WTC11 (cell line): ENCODE measurements at regions not wholly inside any gene's neighbourhood (a gene's known extent, or its start where the extent isn't known, plus 50 kb on each side); places are given as distances from the start of the nearest gene placed in this dataset.

Experiments
- ATAC-seq: fragments of 200-7000 bp; cut with Tn5 transposase; 2 replicates; pipeline ENCODE4 v1.10.0; 2021; ENCODE audit warnings: mild to moderate bottlenecking, moderate library complexity
- CTCF ChIA-PET: fragments of 300-600 bp; sonication (Branson Sonifier 250); formaldehyde crosslinking; loops from one replicate; lab custom pipeline; 2021; ENCODE audit warnings: antibody characterized with exemption; lab: Charles Lee
- POLR2A ChIA-PET: fragments of 350-600 bp; sonication (Branson Sonifier 250); formaldehyde crosslinking; loops from one replicate; lab custom pipeline; 2021; ENCODE audit warnings: antibody characterized with exemption; lab: Charles Lee
- DNase-seq: peaks from one replicate; pipeline ENCODE4 v3.0.0; 2021; ENCODE audit warnings: low spot score
- H3K27ac Mint-ChIP-seq: 2 replicates; pipeline ENCODE4 v1.8.0; 2021; ENCODE audit warnings: mixed read lengths
- H3K27me3 Mint-ChIP-seq: 2 replicates; pipeline ENCODE4 v1.8.0; 2021; ENCODE audit warnings: low read depth, mild to moderate bottlenecking, moderate library complexity, mixed read lengths
- H3K36me3 Mint-ChIP-seq: 2 replicates; pipeline ENCODE4 v1.8.0; 2021; ENCODE audit warnings: mixed read lengths
- H3K4me1 Mint-ChIP-seq: 2 replicates; pipeline ENCODE4 v1.8.0; 2022; ENCODE audit warnings: mixed read lengths
- H3K4me3 Mint-ChIP-seq: 2 replicates; pipeline ENCODE4 v1.8.0; 2021; ENCODE audit warnings: mild to moderate bottlenecking, moderate library complexity, mixed read lengths
- H3K9me3 Mint-ChIP-seq: 2 replicates; pipeline ENCODE4 v1.8.0; 2021; ENCODE audit warnings: mixed read lengths
- CBFB ChIP-seq: sonication (generic); formaldehyde crosslinking; IDR thresholded peaks from 2 replicates; pipeline ENCODE4 v1.8.1; 2022; ENCODE audit warnings: mild to moderate bottlenecking, low read depth, missing genetic modification reagents
- ESRRA ChIP-seq: sonication (generic); formaldehyde crosslinking; IDR thresholded peaks from 2 replicates; pipeline ENCODE4 v1.8.1; 2022; ENCODE audit warnings: mild to moderate bottlenecking, missing genetic modification reagents, borderline replicate concordance
- NR1H2 ChIP-seq: sonication (generic); formaldehyde crosslinking; IDR thresholded peaks from 2 replicates; pipeline ENCODE4 v1.9.0; 2021; ENCODE audit warnings: mild to moderate bottlenecking, moderate library complexity, missing genetic modification reagents
- NR2C2 ChIP-seq: sonication (generic); formaldehyde crosslinking; IDR thresholded peaks from 2 replicates; pipeline ENCODE4 v1.8.0; 2022; ENCODE audit warnings: mild to moderate bottlenecking, missing genetic modification reagents
- PRRX2 ChIP-seq: fragments of 250-450 bp; sonication (Bioruptor Pico); IDR thresholded peaks from 2 replicates; pipeline ENCODE4 v1.8.0; 2021; ENCODE audit warnings: mild to moderate bottlenecking
- SMAD3 ChIP-seq: sonication (generic); formaldehyde crosslinking; IDR thresholded peaks from 2 replicates; pipeline ENCODE4 v1.8.0; 2022; ENCODE audit warnings: missing genetic modification reagents, mild to moderate bottlenecking, borderline replicate concordance
- SMAD4 ChIP-seq: sonication (generic); formaldehyde crosslinking; IDR thresholded peaks from 2 replicates; pipeline ENCODE4 v1.8.0; 2022; ENCODE audit warnings: mild to moderate bottlenecking, missing genetic modification reagents
- TF ChIP-seq, protein P1 (sequence below): fragments of 250-450 bp; sonication (Bioruptor Pico); conservative IDR thresholded peaks from 2 replicates; pipeline ENCODE4 v1.9.0; 2021; ENCODE audit warnings: mild to moderate bottlenecking
- TF ChIP-seq, protein P2 (sequence below): fragments of 200-600 bp; IDR thresholded peaks from 2 replicates; pipeline ENCODE4 v1.8.0; 2022; ENCODE audit warnings: antibody characterized with exemption
- TF ChIP-seq, protein P3 (sequence below): sonication (generic); formaldehyde crosslinking; IDR thresholded peaks from 2 replicates; pipeline ENCODE4 v1.8.0; 2022; ENCODE audit warnings: mild to moderate bottlenecking, missing genetic modification reagents
- TF ChIP-seq, protein P4 (sequence below): sonication (generic); formaldehyde crosslinking; IDR thresholded peaks from 2 replicates; pipeline ENCODE4 v1.8.0; 2022; ENCODE audit warnings: missing genetic modification reagents
- TF ChIP-seq, protein P5 (sequence below): sonication (generic); formaldehyde crosslinking; IDR thresholded peaks from 2 replicates; pipeline ENCODE4 v1.8.1; 2023; ENCODE audit warnings: mild to moderate bottlenecking, missing genetic modification reagents, moderate library complexity
- TF ChIP-seq, protein P6 (sequence below): sonication (generic); formaldehyde crosslinking; IDR thresholded peaks from 2 replicates; pipeline ENCODE4 v1.8.1; 2023; ENCODE audit warnings: mild to moderate bottlenecking, missing genetic modification reagents
- TF ChIP-seq, protein P7 (sequence below): sonication (generic); formaldehyde crosslinking; IDR thresholded peaks from 2 replicates; pipeline ENCODE4 v1.8.1; 2023; ENCODE audit warnings: mild to moderate bottlenecking, missing genetic modification reagents, borderline replicate concordance

DNA sequence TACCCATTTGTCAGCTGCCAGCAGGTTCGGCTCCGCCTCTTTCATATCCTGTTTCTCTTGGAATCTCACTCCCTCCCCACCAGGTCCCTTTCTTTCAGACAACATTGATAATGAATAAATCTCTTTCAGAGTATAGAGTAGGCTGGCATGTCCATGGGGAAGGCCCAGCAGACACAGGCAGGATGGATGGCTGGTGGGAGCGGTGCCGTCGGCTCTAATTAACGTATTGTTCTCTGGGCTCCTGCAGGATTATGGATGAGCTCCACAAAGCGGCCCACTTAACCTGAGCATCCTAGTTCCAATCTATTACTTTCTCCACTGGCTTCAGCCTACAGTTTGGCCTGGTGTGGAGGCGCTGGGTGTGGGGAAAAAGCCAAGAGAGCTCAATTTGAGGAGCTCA, 588.0 kb downstream of the BUD13 start (continued):
- TF ChIP-seq SMAD4 (CRISPR knock-in tag) (no peak), SMAD3 (no peak), NR2C2 (no peak), CBFB (CRISPR knock-in tag) (no peak)
- TF ChIP-seq, protein P1, sequence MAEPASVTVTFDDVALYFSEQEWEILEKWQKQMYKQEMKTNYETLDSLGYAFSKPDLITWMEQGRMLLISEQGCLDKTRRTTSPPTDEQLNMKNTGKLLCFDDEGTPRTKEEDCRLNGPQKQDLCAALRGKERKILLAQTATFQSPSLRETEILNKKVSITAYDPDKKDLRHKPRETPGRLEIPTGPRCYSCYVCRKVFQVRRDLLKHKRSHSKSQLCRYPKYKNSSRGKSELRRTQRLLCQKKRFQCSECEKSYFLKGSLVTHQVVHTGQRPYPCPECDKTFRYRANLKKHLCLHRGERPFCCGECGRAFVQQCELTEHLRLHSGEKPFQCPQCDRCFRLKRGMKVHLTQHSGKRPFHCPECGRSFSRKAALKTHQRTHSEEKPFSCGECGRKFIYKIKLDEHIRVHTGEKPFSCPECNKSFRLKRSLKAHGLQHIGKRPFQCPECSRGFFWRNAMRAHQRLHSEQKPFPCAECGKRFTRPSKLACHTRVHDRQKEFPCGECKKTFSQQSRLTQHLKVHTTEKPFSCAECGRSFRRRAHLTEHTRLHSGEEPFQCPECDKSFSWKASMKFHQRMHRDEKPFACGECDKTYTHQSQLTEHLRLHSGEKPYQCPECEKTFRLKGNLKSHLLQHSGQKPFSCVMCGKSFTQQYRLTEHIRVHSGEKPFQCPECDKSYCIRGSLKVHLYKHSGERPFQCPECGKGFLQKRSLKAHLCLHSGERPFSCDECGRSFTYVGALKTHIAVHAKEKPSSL (CRISPR knock-in tag): no peak
- TF ChIP-seq, protein P2, sequence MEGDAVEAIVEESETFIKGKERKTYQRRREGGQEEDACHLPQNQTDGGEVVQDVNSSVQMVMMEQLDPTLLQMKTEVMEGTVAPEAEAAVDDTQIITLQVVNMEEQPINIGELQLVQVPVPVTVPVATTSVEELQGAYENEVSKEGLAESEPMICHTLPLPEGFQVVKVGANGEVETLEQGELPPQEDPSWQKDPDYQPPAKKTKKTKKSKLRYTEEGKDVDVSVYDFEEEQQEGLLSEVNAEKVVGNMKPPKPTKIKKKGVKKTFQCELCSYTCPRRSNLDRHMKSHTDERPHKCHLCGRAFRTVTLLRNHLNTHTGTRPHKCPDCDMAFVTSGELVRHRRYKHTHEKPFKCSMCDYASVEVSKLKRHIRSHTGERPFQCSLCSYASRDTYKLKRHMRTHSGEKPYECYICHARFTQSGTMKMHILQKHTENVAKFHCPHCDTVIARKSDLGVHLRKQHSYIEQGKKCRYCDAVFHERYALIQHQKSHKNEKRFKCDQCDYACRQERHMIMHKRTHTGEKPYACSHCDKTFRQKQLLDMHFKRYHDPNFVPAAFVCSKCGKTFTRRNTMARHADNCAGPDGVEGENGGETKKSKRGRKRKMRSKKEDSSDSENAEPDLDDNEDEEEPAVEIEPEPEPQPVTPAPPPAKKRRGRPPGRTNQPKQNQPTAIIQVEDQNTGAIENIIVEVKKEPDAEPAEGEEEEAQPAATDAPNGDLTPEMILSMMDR: no peak
- TF ChIP-seq, protein P3, sequence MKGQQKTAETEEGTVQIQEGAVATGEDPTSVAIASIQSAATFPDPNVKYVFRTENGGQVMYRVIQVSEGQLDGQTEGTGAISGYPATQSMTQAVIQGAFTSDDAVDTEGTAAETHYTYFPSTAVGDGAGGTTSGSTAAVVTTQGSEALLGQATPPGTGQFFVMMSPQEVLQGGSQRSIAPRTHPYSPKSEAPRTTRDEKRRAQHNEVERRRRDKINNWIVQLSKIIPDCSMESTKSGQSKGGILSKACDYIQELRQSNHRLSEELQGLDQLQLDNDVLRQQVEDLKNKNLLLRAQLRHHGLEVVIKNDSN (CRISPR knock-in tag): no peak
- TF ChIP-seq, protein P4, sequence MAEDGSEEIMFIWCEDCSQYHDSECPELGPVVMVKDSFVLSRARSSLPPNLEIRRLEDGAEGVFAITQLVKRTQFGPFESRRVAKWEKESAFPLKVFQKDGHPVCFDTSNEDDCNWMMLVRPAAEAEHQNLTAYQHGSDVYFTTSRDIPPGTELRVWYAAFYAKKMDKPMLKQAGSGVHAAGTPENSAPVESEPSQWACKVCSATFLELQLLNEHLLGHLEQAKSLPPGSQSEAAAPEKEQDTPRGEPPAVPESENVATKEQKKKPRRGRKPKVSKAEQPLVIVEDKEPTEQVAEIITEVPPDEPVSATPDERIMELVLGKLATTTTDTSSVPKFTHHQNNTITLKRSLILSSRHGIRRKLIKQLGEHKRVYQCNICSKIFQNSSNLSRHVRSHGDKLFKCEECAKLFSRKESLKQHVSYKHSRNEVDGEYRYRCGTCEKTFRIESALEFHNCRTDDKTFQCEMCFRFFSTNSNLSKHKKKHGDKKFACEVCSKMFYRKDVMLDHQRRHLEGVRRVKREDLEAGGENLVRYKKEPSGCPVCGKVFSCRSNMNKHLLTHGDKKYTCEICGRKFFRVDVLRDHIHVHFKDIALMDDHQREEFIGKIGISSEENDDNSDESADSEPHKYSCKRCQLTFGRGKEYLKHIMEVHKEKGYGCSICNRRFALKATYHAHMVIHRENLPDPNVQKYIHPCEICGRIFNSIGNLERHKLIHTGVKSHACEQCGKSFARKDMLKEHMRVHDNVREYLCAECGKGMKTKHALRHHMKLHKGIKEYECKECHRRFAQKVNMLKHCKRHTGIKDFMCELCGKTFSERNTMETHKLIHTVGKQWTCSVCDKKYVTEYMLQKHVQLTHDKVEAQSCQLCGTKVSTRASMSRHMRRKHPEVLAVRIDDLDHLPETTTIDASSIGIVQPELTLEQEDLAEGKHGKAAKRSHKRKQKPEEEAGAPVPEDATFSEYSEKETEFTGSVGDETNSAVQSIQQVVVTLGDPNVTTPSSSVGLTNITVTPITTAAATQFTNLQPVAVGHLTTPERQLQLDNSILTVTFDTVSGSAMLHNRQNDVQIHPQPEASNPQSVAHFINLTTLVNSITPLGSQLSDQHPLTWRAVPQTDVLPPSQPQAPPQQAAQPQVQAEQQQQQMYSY: no peak

DNA sequence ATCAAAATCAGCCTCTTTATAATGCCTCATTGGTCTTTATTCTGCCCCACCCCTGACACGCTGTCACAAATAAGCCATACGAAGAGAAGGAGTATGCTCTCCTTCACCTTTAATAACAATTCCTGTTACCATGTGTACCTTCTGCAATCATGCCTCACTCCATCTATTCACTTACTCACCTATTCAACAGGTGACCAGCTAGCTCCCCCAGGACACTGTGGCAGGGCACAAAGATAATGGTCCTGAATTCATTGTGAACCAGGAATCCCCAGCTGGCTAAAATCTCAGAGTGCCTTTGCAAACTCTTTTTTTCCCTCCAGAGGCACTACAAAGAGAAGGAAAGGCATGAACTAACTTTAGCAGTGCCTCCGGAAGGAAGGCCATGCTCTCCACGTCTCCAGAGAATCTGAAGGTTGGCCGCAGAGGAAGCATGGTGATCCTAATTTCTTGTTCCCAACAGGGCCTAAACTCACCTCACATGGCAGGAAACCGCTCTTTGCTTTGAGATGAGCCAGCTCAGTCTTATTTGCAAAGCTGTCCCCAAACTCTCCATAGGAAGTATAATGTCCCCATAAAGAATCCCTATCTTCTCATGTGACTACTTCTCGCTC, 590.3 kb downstream of the BUD13 start:
- TF ChIP-seq NR1H2 (no peak), NR2C2 (no peak), CBFB (CRISPR knock-in tag) (no peak), ESRRA (no peak), PRRX2 (CRISPR knock-in tag) (no peak)
- TF ChIP-seq, protein P5, sequence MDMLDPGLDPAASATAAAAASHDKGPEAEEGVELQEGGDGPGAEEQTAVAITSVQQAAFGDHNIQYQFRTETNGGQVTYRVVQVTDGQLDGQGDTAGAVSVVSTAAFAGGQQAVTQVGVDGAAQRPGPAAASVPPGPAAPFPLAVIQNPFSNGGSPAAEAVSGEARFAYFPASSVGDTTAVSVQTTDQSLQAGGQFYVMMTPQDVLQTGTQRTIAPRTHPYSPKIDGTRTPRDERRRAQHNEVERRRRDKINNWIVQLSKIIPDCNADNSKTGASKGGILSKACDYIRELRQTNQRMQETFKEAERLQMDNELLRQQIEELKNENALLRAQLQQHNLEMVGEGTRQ (CRISPR knock-in tag): no peak
- TF ChIP-seq, protein P4: no peak
- TF ChIP-seq, protein P6, sequence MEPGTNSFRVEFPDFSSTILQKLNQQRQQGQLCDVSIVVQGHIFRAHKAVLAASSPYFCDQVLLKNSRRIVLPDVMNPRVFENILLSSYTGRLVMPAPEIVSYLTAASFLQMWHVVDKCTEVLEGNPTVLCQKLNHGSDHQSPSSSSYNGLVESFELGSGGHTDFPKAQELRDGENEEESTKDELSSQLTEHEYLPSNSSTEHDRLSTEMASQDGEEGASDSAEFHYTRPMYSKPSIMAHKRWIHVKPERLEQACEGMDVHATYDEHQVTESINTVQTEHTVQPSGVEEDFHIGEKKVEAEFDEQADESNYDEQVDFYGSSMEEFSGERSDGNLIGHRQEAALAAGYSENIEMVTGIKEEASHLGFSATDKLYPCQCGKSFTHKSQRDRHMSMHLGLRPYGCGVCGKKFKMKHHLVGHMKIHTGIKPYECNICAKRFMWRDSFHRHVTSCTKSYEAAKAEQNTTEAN: no peak
- TF ChIP-seq, protein P7, sequence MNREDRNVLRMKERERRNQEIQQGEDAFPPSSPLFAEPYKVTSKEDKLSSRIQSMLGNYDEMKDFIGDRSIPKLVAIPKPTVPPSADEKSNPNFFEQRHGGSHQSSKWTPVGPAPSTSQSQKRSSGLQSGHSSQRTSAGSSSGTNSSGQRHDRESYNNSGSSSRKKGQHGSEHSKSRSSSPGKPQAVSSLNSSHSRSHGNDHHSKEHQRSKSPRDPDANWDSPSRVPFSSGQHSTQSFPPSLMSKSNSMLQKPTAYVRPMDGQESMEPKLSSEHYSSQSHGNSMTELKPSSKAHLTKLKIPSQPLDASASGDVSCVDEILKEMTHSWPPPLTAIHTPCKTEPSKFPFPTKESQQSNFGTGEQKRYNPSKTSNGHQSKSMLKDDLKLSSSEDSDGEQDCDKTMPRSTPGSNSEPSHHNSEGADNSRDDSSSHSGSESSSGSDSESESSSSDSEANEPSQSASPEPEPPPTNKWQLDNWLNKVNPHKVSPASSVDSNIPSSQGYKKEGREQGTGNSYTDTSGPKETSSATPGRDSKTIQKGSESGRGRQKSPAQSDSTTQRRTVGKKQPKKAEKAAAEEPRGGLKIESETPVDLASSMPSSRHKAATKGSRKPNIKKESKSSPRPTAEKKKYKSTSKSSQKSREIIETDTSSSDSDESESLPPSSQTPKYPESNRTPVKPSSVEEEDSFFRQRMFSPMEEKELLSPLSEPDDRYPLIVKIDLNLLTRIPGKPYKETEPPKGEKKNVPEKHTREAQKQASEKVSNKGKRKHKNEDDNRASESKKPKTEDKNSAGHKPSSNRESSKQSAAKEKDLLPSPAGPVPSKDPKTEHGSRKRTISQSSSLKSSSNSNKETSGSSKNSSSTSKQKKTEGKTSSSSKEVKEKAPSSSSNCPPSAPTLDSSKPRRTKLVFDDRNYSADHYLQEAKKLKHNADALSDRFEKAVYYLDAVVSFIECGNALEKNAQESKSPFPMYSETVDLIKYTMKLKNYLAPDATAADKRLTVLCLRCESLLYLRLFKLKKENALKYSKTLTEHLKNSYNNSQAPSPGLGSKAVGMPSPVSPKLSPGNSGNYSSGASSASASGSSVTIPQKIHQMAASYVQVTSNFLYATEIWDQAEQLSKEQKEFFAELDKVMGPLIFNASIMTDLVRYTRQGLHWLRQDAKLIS (CRISPR knock-in tag): no peak
- no peak for ATAC-seq
- no peaks in the 10 kb centered on the region for H3K27me3 Mint-ChIP-seq
- no peak overlapping the region for H3K4me3 Mint-ChIP-seq
- H3K36me3 Mint-ChIP-seq: no peaks in the 10 kb centered on the region
- peaks cover 29% of the 10 kb centered on the region for H3K4me1 Mint-ChIP-seq
- no peak for DNase-seq
- ChIA-PET CTCF (interaction anchor here (1.0 to 10.5 kb wide), 2 partner anchors 34 to 104 kb away, joined by 4 to 70 read pairs; no protein-coding TSS in a partner anchor), POLR2A (no interaction called here)
- no peaks in the 10 kb centered on the region for H3K9me3 Mint-ChIP-seq
- H3K27ac Mint-ChIP-seq: no peak overlapping the region
